IMR-90 (cell line): ENCODE measurements at regions not wholly inside any gene's neighbourhood (a gene's known extent, or its start where the extent isn't known, plus 50 kb on each side); places are given as distances from the start of the nearest gene placed in this dataset.
"Not testable (repeated sequence)": the region's sequence is repeated elsewhere in the genome, so short reads cannot be mapped to it uniquely, and the experiment has no call there.

ENCODE experiments used
- ATAC-seq: fragments of 200-7000 bp; cut with Tn5 transposase; 2 replicates; pipeline ENCODE4 v1.9.1; 2020; ENCODE audit warnings: low read depth, mild to moderate bottlenecking, moderate library complexity
- BruUV-seq: library from RNA; stranded (reverse); fragments of 400-500 nt; replicated peaks from 2 replicates; lab custom pipeline; 2021; lab: Mats Ljungman, UMichigan
- CTCF ChIA-PET: fragments of 300-600 bp; formaldehyde crosslinking; extraction: SDS; loops from one replicate; lab custom pipeline; 2021; ENCODE audit warnings: antibody characterized with exemption; lab: Yijun Ruan, JAX
- POLR2A ChIA-PET: fragments of 300-600 bp; sonication (Branson Sonifier 250); formaldehyde crosslinking; loops from one replicate; lab custom pipeline; 2022; ENCODE audit warnings: antibody characterized with exemption; ENCODE audit not compliant: unreplicated experiment; lab: Charles Lee
- DNase-seq: peaks from one replicate; pipeline ENCODE4 v3.0.0; 2013
- H2AFZ ChIP-seq: replicated peaks from 2 replicates; pipeline ENCODE3; 2013; ENCODE audit warnings: low read length, mild to moderate bottlenecking; ENCODE audit not compliant: poor library complexity
- H2AK5ac ChIP-seq: 2 replicates; pipeline ENCODE4 v1.6.1; 2013; ENCODE audit warnings: low read depth, low read length, inconsistent platforms
- H2AK9ac ChIP-seq: replicated peaks from 2 replicates; pipeline ENCODE3; 2013; ENCODE audit warnings: mild to moderate bottlenecking, low read depth, low read length, moderate library complexity; ENCODE audit not compliant: poor library complexity
- H2BK120ac ChIP-seq: 2 replicates; pipeline ENCODE4 v1.6.1; 2013; ENCODE audit warnings: low read depth, low read length, inconsistent platforms
- H2BK15ac ChIP-seq: 3 replicates; pipeline ENCODE4 v1.6.1; 2013; ENCODE audit warnings: low read depth, low read length, inconsistent platforms
- H2BK20ac ChIP-seq: 2 replicates; pipeline ENCODE4 v1.6.1; 2013; ENCODE audit warnings: low read depth, mild to moderate bottlenecking, inconsistent platforms, low read length, moderate library complexity
- H2BK5ac ChIP-seq: 2 replicates; pipeline ENCODE4 v1.6.1; 2013; ENCODE audit warnings: mild to moderate bottlenecking, low read depth, low read length, inconsistent platforms; ENCODE audit not compliant: poor library complexity, severe bottlenecking
- H3K14ac ChIP-seq: replicated peaks from 2 replicates; pipeline ENCODE4 v1.6.1; 2013; ENCODE audit warnings: low read depth, low read length, inconsistent platforms
- H3K18ac ChIP-seq: 2 replicates; pipeline ENCODE4 v1.6.1; 2013; ENCODE audit warnings: low read depth, low read length, control low read depth
- H3K23ac ChIP-seq: 2 replicates; pipeline ENCODE4 v1.6.1; 2013; ENCODE audit warnings: low read depth, low read length, inconsistent platforms
- H3K27ac ChIP-seq: 2 replicates; pipeline ENCODE4 v1.5.1; 2013; ENCODE audit warnings: mild to moderate bottlenecking, control low read depth, low read length; ENCODE audit not compliant: insufficient read depth
- H3K27me3 ChIP-seq: 2 replicates; pipeline ENCODE4 v1.6.1; 2013; ENCODE audit warnings: low read length; ENCODE audit not compliant: control insufficient read depth, insufficient read depth
- H3K36me3 ChIP-seq: 2 replicates; pipeline ENCODE4 v1.6.1; 2013; ENCODE audit warnings: low read length, mixed read lengths; ENCODE audit not compliant: control insufficient read depth, insufficient read depth
- H3K4ac ChIP-seq: 2 replicates; pipeline ENCODE4 v1.6.1; 2013; ENCODE audit warnings: low read depth, low read length, inconsistent platforms
- H3K4me1 ChIP-seq: 2 replicates; pipeline ENCODE4 v1.6.1; 2013; ENCODE audit warnings: low read length, mixed read lengths; ENCODE audit not compliant: control insufficient read depth, insufficient read depth
- H3K4me2 ChIP-seq: 2 replicates; pipeline ENCODE4 v1.6.1; 2013; ENCODE audit warnings: low read depth, mild to moderate bottlenecking, control low read depth, low read length, moderate library complexity
- H3K4me3 ChIP-seq: 2 replicates; pipeline ENCODE4 v1.5.1; 2013; ENCODE audit warnings: low read depth, mild to moderate bottlenecking, control low read depth, low read length, moderate library complexity; ENCODE audit not compliant: insufficient read depth
- H3K56ac ChIP-seq: 2 replicates; pipeline ENCODE4 v1.6.1; 2013; ENCODE audit warnings: low read length, inconsistent platforms; ENCODE audit not compliant: insufficient read depth; ENCODE audit errors: extremely low read depth
- H3K79me1 ChIP-seq, 2 experiments: 2 replicates each; pipeline ENCODE4 v1.6.1; 2013; ENCODE audit warnings: low read length in 2 of 2, inconsistent platforms in 1 of 2, low read depth in 1 of 2
- H3K9ac ChIP-seq: 2 replicates; pipeline ENCODE4 v1.6.1; 2013; ENCODE audit warnings: low read depth, low read length, control low read depth
- H3K9me1 ChIP-seq: 2 replicates; pipeline ENCODE4 v1.6.1; 2013; ENCODE audit warnings: low read length, inconsistent platforms; ENCODE audit not compliant: insufficient read depth
- H3K9me3 ChIP-seq: 2 replicates; pipeline ENCODE4 v1.6.1; 2013; ENCODE audit warnings: low read length; ENCODE audit not compliant: control insufficient read depth, insufficient read depth
- H4K20me1 ChIP-seq: 2 replicates; pipeline ENCODE4 v1.6.1; 2013; ENCODE audit warnings: low read length, inconsistent platforms; ENCODE audit not compliant: insufficient read depth
- H4K5ac ChIP-seq: 2 replicates; pipeline ENCODE4 v1.6.1; 2013; ENCODE audit warnings: mild to moderate bottlenecking, low read depth, low read length, control low read depth
- H4K8ac ChIP-seq, 2 experiments: 2 replicates each; pipeline ENCODE4 v1.6.1; 2013; ENCODE audit warnings: low read depth in 2 of 2, low read length in 2 of 2, control low read depth in 1 of 2, inconsistent platforms in 1 of 2
- H4K91ac ChIP-seq: 2 replicates; pipeline ENCODE4 v1.6.1; 2013; ENCODE audit warnings: low read depth, low read length, inconsistent platforms; ENCODE audit not compliant: insufficient read depth
- ELK1 ChIP-seq: fragments of 150-350 bp; IDR thresholded peaks from 2 replicates; pipeline ENCODE4 v1.6.1; 2016; ENCODE audit warnings: low read depth, mild to moderate bottlenecking, low read length, moderate library complexity, borderline replicate concordance
- NFE2L2 ChIP-seq: fragments of 150-350 bp; IDR thresholded peaks from 2 replicates; pipeline ENCODE4 v1.6.1; 2016; ENCODE audit warnings: low read depth, mild to moderate bottlenecking, low read length
- POLR2A ChIP-seq: IDR thresholded peaks from 2 replicates; pipeline ENCODE4 v1.6.1; 2012; ENCODE audit warnings: mild to moderate bottlenecking, low read depth, low read length
- WGBS, 2 experiments: methylation state at CpG; one replicate each; pipeline versions ENCODE4 v1.1.5 to v1.1.7; 2013; ENCODE audit warnings: missing lambda C conversion rate in 2 of 2; ENCODE audit not compliant: insufficient read length in 1 of 2; ENCODE audit errors: extremely low coverage in 2 of 2; 5-methylcytosine and 5-hydroxymethylcytosine counted together
- dilution Hi-C: fragments of 300-500 bp; cut with HindIII; formaldehyde crosslinking; loops from one replicate; pipeline ENCODE4 v1.14.3; 2018; ENCODE audit warnings: low sequenced_read_pairs; ENCODE audit not compliant: unreplicated experiment
- in situ Hi-C: fragments of 300-500 bp; cut with MboI; formaldehyde crosslinking; loops from 3 replicates; pipeline ENCODE4 v1.14.3; 2019; ENCODE audit warnings: low sequenced_read_pairs, inconsistent platforms, mixed read lengths
- intact Hi-C: fragments of 100-400 bp; cut with micrococcal nuclease; formaldehyde crosslinking; loops from 2 replicates; pipeline ENCODE4 v1.10.0; 2022

- Histone ChIP-seq H4K5ac (no peak overlapping the region), H2BK15ac (no peak overlapping the region), H4K91ac (no peak overlapping the region), H2AFZ (no peak overlapping the region), H3K4ac (no peak overlapping the region), H3K9ac (no peak overlapping the region), H3K14ac (no peak overlapping the region), H3K9me3 (peaks cover 75% of the 10 kb centered on the region), H3K4me1 (no peaks in the 10 kb centered on the region), H3K36me3 (no peaks in the 10 kb centered on the region), H3K79me1 (no peaks in the 10 kb centered on the region), H4K20me1 (no peaks in the 10 kb centered on the region), H3K27ac (no peak overlapping the region), H3K4me2 (no peak overlapping the region), H2AK5ac (no peak overlapping the region), H3K18ac (no peak overlapping the region), H3K4me3 (no peak overlapping the region), H3K9me1 (no peaks in the 10 kb centered on the region), H4K8ac (no peak overlapping the region), H2BK5ac (no peak overlapping the region), H3K27me3 (no peaks in the 10 kb centered on the region), H2BK20ac (no peak overlapping the region), H2BK120ac (no peak overlapping the region), H3K56ac (no peak overlapping the region), H3K23ac (no peak overlapping the region), H2AK9ac (no peak overlapping the region)
- no TSS peak for BruUV-seq
- dilution Hi-C loops, result no loop called here
- ChIA-PET CTCF (no interaction called here), POLR2A (no interaction called here)
- ATAC-seq (no peak), DNase-seq (no peak)
- in situ Hi-C loops, result no loop called here
- no peak for TF ChIP-seq POLR2A
- no peak for TF ChIP-seq NFE2L2
- no peak for TF ChIP-seq ELK1
- WGBS, 2 experiments, result 49% methylated on average over 12 of the region's 21 CpGs; no CpG with 5 or more reads in 1 of the 2 experiments
- intact Hi-C loops, result no loop called here
These were observed 284.0 kb downstream of the ALG10 start for GRCh38 chr12:34306133-34306830.

- CTCF ChIA-PET, H3K27ac ChIP-seq, H3K14ac ChIP-seq, H4K20me1 ChIP-seq, POLR2A ChIA-PET, H4K91ac ChIP-seq, ATAC-seq, H3K18ac ChIP-seq, H3K4ac ChIP-seq, H2BK15ac ChIP-seq, H4K8ac ChIP-seq, BruUV-seq, H3K36me3 ChIP-seq, H3K9me1 ChIP-seq, H2BK20ac ChIP-seq, H2AK9ac ChIP-seq, in situ Hi-C loops, H2AFZ ChIP-seq, H3K4me1 ChIP-seq, H3K56ac ChIP-seq, H3K27me3 ChIP-seq, H3K4me2 ChIP-seq, H3K9ac ChIP-seq, H3K23ac ChIP-seq, intact Hi-C loops, DNase-seq, H3K79me1 ChIP-seq, H2BK5ac ChIP-seq, H2AK5ac ChIP-seq, H3K4me3 ChIP-seq, H4K5ac ChIP-seq, dilution Hi-C loops, H2BK120ac ChIP-seq: not testable (repeated sequence)
- H3K9me3 ChIP-seq, result peaks cover 70% of the 10 kb centered on the region
- 64% methylated on average over 13 of the region's 32 CpGs; no CpG with 5 or more reads in 1 of the 2 experiments for WGBS, 2 experiments
These were observed 287.8 kb downstream of the ALG10 start for GRCh38 chr12:34309806-34310804.
